GM21526 (cell line): ENCODE measurements at regions not wholly inside any gene's neighbourhood (a gene's known extent, or its start where the extent isn't known, plus 50 kb on each side); places are given as distances from the start of the nearest gene placed in this dataset.
"Not testable (repeated sequence)": the region's sequence is repeated elsewhere in the genome, so short reads cannot be mapped to it uniquely, and the experiment has no call there.

Experiments
- ATAC-seq: cut with Tn5 transposase; IDR thresholded peaks from one replicate; pipeline ENCODE4 v1.9.1; 2021; ENCODE audit warnings: moderate library complexity; ENCODE audit not compliant: unreplicated experiment, low FRiP score

DNA sequence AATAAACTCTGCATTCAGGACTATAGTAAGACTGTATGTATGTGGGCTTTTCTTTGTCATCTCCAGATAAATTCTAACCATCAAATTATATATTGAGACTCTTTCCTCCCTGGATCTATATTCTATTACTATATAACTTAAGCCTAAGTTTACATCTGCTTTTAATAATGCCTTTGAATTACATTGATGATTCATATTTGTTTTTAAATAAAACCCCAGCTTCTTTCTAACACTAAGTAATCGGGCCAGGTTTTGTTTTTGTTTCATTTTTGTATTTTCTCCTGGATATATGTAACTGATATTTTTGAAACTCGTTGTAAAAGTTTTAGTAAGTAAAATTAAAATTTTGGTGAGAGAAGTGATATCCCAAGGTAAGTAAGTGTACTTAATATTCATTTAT lies 1599.1 kb downstream of the PCDH9 start:
- ATAC-seq: no peak

DNA sequence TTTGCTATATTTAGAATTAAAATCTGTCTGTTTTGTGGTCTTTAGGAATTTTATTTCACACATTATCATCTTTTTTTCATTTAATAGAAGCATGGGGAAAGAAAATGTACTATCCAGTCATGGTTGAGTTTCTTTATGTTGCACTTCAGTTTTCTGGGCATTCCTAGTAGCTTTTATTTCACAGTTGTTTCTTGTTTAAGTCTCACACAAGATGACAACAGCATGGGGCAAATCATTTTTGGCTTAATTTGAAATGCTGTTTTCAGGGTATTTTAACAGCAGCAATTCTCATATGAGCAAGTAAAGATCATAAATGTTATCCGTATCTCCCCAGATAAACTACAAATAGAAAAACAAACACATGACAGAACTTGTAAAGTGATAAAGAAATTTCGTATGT lies 1600.2 kb downstream of the PCDH9 start:
- ATAC-seq: no peak

DNA sequence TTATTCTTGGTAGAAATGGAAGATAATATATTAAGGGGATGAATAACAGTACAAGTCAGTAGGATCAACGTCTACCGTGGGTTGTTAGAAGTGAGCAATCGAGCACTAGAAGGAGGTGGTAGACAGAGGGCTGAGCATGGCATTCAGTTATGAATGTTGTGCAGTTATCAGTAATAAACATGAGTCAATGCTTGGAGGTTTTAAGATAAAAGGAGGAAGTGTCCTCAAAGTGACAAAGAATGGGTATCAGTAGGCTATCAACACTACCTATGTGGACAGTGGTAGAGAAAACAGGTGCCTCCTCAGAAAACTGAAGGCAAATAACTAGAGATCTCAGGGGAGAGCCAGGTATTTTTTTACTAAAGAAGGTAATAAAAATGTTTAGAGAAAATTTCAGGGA lies 1607.0 kb downstream of the PCDH9 start:
- ATAC-seq: no peak

DNA sequence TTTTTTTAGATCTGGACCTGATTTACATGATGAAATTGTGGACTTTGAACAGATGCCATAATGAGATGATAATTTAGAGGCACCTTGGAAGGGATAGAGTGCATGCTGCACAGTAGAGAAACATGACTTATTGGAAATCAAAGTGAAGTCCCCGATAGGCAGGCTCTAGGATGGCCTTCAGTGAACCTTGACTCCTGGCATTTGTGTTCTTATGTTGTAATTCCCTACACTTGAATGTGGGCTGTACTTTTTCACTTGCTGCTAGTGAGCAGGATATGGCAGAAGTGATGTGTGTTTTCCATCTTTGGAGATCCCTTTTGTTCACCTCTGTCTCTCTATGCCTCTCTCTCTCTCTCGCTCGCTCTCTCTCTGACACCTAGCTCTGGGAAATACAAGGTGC lies 1614.6 kb downstream of the PCDH9 start:
- ATAC-seq: no peak

DNA sequence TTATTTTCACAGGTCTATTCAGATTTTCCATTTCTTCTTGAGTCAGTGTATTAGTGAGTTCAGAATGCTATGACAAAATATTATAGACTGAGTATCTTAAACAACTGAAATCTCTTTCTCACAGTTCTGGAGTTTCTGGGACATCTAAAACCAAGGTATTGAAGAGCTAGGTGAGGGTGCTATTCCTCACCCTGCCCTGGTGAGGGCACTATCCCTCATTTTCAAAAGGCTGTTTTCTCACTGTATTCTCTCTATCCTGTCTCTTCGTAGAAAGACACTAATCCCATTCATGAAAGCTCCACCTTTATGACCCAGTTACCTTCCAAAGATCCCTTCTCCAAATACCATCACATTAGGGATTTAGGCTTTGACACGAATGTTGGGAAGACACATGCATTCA lies 1617.1 kb downstream of the PCDH9 start:
- no peak for ATAC-seq

DNA sequence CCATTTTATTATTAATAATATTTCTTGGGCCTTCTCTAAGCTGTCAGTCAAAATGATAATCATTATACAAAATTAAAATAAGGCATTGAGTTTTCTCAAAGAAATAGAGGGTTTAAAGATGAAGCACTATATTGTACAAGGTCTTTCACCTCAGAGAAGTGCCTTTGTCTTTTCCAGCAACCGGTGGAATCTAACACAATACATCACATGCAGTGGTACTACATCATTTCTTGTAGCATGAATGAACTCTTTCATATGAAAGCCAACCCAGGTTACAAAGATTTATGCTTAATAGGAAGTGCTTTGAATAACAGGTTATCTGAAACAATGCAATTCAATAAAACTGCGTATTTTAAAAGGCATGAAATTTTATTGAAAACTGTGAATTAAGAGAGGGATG lies 1620.8 kb downstream of the PCDH9 start:
- ATAC-seq: no peak

DNA sequence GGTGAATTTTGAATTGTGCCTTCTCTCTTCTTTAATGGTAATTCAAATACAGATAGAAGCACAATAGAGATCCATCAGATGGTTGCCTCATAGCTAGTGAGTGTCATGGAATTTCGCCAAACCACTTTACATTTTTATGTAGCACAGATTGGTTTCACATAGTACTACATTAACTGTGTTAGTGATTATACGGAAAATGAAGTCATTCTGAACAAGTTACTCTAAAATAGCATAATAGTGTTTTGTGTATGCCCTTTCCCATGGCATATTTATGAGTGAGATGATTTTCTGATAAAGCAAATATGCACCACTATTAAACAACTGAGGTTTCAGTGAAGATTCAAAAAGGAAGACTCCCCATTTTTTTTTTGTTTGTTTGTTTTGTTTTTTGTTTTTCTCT lies 1623.5 kb downstream of the PCDH9 start:
- no peak for ATAC-seq

DNA sequence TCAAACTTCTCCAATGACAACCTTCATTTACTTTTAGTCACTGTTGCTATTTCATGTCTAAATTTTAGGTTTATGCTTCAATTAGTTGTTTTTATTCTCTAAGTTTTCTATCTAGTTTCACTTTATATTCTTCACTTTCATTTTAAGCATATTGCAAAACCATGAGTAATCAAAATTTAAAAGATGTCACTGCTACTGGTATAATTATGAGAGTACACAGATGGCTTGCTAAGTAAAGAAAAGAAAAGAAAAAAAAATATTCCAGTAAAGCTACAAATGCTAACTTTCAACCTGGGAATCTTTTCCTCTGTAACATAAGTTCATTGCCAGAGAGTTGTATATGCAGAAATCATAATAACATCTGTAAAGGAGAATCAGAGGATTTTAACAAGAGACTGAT lies 1624.7 kb downstream of the PCDH9 start:
- no peak for ATAC-seq

DNA sequence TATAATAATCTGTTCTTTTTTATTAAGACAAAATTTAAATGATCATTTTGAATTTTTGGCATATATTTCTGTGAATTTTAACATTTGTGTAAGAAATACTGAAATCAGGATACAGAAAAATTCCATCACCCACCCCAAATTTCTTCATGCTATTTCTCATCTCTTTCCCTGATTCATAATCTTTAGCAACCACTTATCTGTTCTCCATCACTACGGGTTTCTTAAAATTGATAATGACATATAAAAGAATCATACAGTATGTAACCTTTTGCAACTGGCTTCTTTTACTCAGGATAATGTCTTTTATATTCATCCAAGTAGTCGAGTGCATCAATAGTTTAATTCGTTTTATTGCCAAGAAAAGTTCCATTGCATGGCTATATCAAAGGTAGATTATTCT lies 1627.0 kb downstream of the PCDH9 start:
- ATAC-seq: no peak

DNA sequence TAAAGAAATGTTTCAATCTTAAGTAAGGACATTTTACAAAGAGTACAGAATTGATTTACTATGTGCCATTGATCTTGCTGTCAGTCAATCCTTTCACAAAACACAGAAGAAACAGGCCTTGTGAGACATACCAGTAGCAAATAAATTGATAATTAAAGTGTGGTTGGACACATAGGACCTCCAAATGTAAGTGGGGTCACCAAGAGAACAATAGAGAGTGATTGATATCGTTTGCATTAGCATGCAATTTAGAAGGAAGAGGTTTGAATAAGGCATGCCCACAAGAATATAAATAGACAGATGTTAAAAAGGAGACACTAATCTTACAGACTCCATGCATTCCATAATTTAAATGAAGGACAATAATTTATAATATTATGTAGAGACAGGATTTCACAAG lies 1628.3 kb downstream of the PCDH9 start:
- ATAC-seq: no peak

DNA sequence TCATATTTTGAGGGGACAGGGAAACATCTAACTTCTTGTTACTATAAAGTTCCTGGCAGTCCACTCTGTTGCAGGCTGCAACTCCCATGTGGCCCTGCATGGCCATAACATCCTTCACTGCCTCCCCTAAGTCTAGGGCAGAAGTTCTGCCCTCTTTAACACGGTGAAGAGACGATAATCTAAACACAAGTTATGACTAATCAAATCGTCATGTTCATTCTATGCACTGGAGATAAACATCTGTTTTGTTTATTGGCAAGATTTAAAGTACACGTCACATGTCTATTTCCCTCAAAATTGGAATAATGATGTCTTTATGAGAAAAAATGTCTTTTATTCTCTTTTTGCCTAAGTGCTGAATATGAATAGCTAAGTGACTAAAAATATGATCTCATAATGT lies 1629.4 kb downstream of the PCDH9 start:
- no peak for ATAC-seq

DNA sequence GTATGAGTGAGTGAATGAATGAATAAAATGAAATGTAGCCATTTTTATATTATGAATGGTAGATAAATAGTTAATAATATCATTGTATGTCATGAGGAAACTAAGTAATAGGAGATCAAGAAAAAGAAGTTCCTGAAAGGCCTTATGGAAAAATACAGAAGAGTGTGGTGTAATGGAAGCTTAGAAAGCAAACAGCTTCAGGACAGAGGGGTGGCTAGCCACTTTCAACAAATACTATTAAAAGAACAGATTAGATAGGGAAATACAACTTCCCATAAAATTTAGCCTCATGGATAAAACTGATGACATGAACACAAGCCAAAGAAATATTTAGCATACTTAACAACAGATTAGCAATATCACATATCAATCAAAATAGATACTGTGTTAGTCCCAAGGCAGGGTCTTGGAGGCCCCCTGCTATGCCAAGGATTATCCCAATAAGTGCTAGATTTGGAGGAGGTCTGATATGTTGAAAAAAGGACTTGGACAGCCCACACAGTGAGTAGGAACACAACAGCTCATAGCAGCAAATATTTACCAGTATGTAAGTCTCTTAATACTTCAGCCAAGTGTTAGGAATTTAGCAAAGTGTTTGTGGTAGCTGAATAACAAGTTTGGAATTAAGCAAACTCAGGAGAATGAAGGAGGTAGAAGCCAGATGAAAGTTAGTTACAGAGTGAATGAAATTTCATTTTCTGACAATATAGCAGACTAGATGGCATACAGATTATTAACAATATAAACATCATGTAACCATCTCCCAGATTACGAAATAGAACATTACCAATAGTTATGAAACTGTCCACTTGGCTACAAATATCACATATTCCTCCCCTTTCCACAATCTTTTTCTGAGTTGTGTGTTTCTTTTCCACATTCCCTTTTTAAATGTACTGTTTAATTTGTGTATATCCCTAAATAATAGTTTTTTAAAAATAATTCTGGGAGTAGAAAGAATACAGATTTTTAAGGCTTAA lies 1632.0 kb downstream of the PCDH9 start:
- no peak for ATAC-seq

DNA sequence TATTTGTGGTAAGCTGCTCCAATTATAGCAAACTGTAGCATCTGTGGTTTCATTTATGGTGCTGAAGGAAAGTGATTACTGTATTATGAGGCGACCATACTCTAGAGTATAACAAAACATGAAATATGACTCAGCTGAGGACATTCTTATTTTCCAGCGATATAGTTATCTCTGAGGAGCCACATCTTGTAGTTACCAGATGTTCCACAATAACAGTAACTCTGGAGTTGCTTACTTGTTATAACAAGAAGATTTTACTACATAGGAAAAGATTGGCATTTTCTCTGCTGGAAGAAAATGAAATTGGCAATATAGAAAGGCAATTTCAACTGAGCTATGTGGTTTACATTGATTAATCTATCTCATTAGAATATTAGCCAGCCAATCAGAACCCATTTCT lies 1634.2 kb downstream of the PCDH9 start:
- ATAC-seq: no peak

DNA sequence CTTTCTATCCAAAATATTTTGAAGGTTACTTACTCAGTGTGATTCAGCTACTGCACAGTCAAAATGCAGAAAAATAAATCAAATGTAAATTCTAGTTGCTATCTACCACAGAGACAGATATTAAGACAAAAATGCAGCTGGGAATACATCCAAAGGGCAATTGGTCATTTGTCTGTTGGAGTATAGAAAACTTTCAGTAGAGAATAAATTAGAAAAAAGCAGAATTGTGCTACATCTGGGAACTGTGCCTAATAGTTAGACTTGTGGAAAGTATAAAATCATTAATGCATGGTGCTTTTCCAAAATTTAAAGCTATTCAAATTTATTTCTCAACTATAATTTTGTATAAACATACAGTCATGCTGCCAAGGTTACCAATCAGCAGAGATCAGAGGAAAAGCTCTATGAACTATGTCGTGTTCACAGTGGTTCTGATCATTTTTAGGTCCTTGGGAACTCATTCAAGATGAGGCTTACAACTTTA lies 1635.8 kb downstream of the PCDH9 start:
- ATAC-seq: no peak

DNA sequence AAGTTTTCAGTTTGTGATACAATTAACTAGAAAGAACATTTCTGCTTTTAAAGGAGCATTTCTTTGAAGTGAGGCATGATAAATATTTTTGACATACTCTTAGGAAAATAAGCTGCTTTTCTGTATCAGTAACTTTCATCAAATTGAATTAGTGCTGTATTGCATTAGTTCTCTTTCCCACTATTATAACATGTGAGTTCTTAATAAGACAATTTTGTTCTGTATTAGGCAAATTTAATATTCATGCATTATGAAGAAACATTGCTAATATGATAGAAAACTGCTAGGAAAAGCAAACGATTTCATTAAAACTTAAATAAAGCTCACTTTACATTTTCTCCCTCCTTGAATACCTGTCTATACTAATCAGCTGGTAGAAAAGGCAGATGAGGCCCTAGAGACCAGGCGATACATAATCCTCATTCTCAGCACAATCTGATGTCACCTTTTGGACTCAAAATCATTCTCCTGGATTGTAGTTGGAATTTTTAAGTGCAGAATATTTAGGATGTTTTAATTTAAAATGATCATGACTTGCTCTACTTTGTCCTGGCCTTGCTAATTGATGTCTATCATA lies 1636.8 kb downstream of the PCDH9 start:
- ATAC-seq: no peak

DNA sequence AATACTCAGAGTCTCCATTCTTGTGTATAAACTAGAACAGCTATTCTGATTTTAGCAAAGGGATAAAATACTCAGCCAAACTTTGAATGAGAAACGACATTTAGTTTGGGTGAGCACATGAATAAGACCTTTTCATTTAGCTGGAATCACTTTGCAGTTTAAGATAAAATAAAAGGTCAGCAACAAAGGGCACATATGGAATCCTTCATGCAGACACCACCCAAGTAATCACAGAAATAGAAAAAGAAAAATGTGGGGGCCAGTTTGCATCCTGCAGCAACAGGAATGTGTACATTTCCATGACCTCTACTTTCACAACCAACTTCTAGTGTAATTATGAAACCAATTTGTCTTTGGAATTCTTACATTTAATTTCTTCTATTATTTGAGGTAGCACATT lies 1637.4 kb downstream of the PCDH9 start:
- no peak for ATAC-seq

DNA sequence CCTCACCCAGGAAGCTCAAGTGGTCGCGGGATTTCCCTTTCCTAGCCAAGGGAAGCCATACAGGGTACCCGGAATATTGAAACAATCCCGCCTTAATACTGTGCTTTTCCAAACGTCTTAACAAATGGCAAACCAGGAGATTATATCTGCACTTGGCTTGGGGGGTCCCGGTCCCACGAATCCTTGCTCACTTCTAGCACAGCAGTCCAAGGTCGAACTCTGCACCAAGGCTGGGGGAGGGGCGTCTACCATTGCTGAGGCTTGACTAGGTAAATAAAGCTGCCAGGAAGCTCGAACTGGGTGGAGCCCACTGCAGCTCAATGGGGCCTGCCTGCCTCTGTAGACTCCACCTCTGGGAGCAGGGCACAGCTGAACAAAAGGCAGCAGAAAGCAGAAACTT lies 1644.8 kb downstream of the PCDH9 start:
- ATAC-seq: no peak

DNA sequence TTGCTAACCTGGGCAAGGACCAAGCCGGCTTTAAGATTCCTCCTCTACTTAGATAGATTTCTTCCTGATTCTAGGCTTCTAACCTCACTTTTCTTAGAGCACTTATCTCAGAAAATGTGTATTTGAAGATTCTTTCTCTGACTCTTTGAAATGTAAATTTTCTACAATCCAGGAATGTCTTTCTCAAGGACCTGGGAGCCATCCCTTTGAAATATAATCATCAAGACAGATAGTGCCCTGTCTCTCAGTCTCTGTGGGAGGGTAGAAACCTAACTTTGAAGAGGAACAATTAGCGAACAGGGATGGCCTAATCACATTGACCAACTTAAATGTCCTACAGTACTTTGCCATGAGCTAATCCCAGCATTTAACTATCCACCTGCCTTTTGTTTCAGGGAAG lies 1646.0 kb downstream of the PCDH9 start:
- ATAC-seq: no peak

DNA sequence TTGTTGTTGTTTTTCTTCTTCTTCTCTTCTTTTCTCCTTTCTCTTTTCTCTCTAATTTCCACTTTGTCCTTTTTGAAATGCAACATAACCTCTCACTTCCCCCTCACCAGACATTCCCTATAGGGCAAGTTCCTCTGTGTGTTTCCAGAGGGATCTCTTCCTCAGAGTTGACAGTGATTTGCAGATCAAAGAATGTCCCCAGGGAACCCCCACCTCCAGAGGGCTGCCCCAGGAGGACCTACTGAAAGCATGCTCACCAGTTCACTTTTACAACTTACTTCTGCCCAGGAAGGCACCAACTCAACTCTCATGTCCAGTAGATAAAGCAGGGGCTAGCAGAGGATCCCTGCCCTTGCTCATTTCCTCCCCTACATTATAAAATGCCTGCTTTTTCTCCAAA lies 1648.0 kb downstream of the PCDH9 start:
- ATAC-seq: no peak

DNA sequence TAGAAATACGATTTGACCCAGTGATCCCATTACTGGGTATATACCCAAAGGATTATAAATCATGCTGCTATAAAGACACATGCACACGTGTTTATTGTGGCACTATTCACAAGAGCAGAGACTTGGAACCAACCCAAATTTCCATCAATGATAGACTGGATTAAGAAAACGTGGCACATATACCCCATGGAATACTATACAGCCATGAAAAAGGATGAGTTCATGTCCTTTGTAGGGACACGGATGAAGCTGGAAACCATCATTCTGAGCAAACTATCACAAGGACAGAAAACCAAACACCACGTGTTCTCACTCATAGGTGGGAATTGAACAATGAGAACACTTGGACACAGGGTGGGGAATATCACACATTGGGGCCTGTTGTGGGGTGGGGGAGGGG lies 1665.6 kb downstream of the PCDH9 start:
- not testable (repeated sequence) for ATAC-seq

DNA sequence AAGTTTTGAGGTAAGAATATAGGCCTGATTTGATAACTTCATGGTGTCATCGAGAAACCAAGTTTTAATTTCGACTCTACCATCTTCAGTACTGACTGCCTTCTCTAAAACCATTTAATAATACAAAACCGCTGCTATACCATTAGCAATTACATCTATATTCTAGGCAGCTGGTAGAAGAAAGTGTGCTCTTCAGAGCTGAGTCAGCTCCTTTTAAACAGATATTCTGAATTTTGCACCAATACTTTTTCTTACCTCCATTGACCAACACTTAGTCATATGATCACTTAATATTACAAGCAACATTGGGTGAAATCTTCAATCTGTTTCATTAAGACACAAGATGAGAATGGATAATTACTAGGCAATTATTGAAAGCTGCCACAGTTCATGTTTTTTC lies 1667.8 kb downstream of the PCDH9 start:
- ATAC-seq: no peak

DNA sequence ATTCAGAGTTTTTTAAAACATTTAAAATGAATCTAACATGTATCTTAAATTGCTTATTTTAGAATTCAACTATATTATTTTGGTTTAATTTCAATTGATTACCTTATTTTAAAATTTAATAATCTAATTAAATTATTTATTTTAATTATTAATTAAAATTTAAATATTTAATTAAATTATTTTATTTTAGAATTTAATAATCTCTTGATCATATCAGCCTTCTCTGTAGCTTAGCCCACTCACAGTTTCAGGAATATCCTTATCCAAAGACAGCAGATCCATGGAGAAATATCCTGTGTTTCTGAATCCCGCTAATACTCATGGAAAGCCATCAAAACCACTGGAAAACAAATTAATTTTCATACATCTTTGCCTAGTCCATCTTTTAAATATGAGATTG lies 1669.2 kb downstream of the PCDH9 start:
- ATAC-seq: no peak
